ENCODE measurements at regions not wholly inside any gene's neighbourhood (a gene's known extent, or its start where the extent isn't known, plus 50 kb on each side); places are given as distances from the start of the nearest gene placed in this dataset.

- no peak for TF ChIP-seq POLR2A (IDR thresholded peaks at IDR 0.05)
- no peak for TF ChIP-seq CTCF (IDR thresholded peaks at IDR 0.05)
Measured at GRCh38 chr1:5347726-5348125, 644.5 kb downstream of the NPHP4 start.

DNA sequence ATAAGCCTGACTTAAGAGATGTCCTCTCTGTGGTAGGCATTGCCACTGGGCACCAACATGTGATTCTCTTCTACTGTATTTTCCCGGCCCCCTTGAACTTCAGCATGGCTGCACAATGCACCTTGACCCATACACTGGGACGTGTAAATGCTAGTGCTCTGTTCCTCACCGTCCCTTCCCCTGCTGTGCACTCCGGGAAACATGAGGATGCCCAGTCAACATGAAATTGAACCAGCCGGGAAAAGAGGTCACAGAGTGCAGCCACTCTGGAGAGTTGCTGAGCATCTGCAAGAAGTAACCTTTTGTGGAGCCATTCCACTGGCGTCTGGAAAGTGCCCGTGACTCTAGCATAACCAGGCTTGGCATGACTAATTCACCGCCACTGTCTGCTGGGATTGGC is 646.7 kb downstream of the NPHP4 start:
- ATAC-seq: no peak
- no peak overlapping the region for H3K27ac ChIP-seq
- H3K4me3 ChIP-seq: no peak overlapping the region
- no peaks in the 10 kb centered on the region for H3K27me3 ChIP-seq
- WGBS, 2 donors: 70 to 71% methylated on average over 7 to 8 of the region's 8 CpGs
- intact Hi-C loops (cut with DNase I): no loop called here
- H3K36me3 ChIP-seq (replicated peaks in 1 of 2; ENCODE audit: insufficient read depth in 1 of 2, low read depth in 2 of 2): no peaks in the 10 kb centered on the region
- H3K9me3 ChIP-seq: no peaks in the 10 kb centered on the region
- no peaks in the 10 kb centered on the region for H3K4me1 ChIP-seq
- no peak for DNase-seq
- TF ChIP-seq CTCF (IDR thresholded peaks at IDR 0.05): no peak
- TF ChIP-seq POLR2A (IDR thresholded peaks at IDR 0.05): no peak

More at GRCh38 chr1:5347726-5348125, 644.5 kb downstream of the NPHP4 start:
- no peaks in the 10 kb centered on the region for H3K36me3 ChIP-seq (replicated peaks in 1 of 2; ENCODE audit: insufficient read depth in 1 of 2, low read depth in 2 of 2)
- intact Hi-C loops (cut with DNase I): no loop called here
- no peaks in the 10 kb centered on the region for H3K27me3 ChIP-seq
- DNase-seq (no peak), ATAC-seq (no peak)
- 61 to 72% methylated on average over 7 to 8 of the region's 8 CpGs for WGBS, 2 donors
- no peaks in the 10 kb centered on the region for H3K4me1 ChIP-seq
- H3K27ac ChIP-seq: no peak overlapping the region
- no peaks in the 10 kb centered on the region for H3K9me3 ChIP-seq
- no peak overlapping the region for H3K4me3 ChIP-seq

GRCh38 chr1:5343256-5344020 is 648.8 kb downstream of the NPHP4 start:
- WGBS, 2 donors: 56 to 66% methylated on average over 6 to 10 of the region's 10 CpGs

GRCh38 chr1:5342830-5343229 is 649.4 kb downstream of the NPHP4 start:
- WGBS, 2 donors: 63 to 68% methylated on average over 3 to 7 of the region's 11 CpGs
- Histone ChIP-seq H3K4me1 (no peaks in the 10 kb centered on the region), H3K27me3 (no peaks in the 10 kb centered on the region), H3K4me3 (no peak overlapping the region), H3K36me3 (replicated peaks in 1 of 2; ENCODE audit: insufficient read depth in 1 of 2, low read depth in 2 of 2) (no peaks in the 10 kb centered on the region), H3K27ac (no peak overlapping the region), H3K9me3 (no peaks in the 10 kb centered on the region)
- intact Hi-C loops (cut with DNase I): no loop called here
- DNase-seq: no peak
- TF ChIP-seq CTCF (IDR thresholded peaks at IDR 0.05): no peak
- no peak for TF ChIP-seq POLR2A (IDR thresholded peaks at IDR 0.05)
- ATAC-seq: no peak

More at GRCh38 chr1:5343256-5344020, 648.8 kb downstream of the NPHP4 start:
- no peaks in the 10 kb centered on the region for H3K27me3 ChIP-seq
- no peak overlapping the region for H3K27ac ChIP-seq
- no peak for DNase-seq
- H3K9me3 ChIP-seq: no peaks in the 10 kb centered on the region
- no peaks in the 10 kb centered on the region for H3K36me3 ChIP-seq (replicated peaks in 1 of 2; ENCODE audit: insufficient read depth in 1 of 2, low read depth in 2 of 2)
- intact Hi-C loops (cut with DNase I): no loop called here
- ATAC-seq: no peak
- no peaks in the 10 kb centered on the region for H3K4me1 ChIP-seq
- TF ChIP-seq CTCF (IDR thresholded peaks at IDR 0.05) (no peak), POLR2A (IDR thresholded peaks at IDR 0.05) (no peak)
- H3K4me3 ChIP-seq: no peak overlapping the region

GRCh38 chr1:5342172-5342571 is 650.1 kb downstream of the NPHP4 start:
- intact Hi-C loops (cut with DNase I): no loop called here
- Histone ChIP-seq H3K27me3 (no peaks in the 10 kb centered on the region), H3K4me1 (no peaks in the 10 kb centered on the region), H3K9me3 (no peaks in the 10 kb centered on the region), H3K4me3 (no peak overlapping the region), H3K36me3 (replicated peaks in 1 of 2; ENCODE audit: insufficient read depth in 1 of 2, low read depth in 2 of 2) (no peaks in the 10 kb centered on the region), H3K27ac (no peak overlapping the region)
- no peak for TF ChIP-seq POLR2A (IDR thresholded peaks at IDR 0.05)
- no peak for TF ChIP-seq CTCF (IDR thresholded peaks at IDR 0.05)
- ATAC-seq (no peak), DNase-seq (no peak)
- WGBS, 2 donors: 62 to 65% methylated on average over 8 of the region's 8 CpGs

Measured in body of pancreas (tissue), 4 donors.